Panc1 (cell line): ENCODE measurements at regions not wholly inside any gene's neighbourhood (a gene's known extent, or its start where the extent isn't known, plus 50 kb on each side); places are given as distances from the start of the nearest gene placed in this dataset.

Source experiments
- POLR2AphosphoS5 ChIP-seq: IDR thresholded peaks from 2 replicates; pipeline ENCODE4 v1.6.1; 2012; ENCODE audit warnings: mild to moderate bottlenecking, low read depth, low read length, moderate library complexity
- SIN3A ChIP-seq: IDR thresholded peaks from 2 replicates; pipeline ENCODE4 v1.6.1; 2012; ENCODE audit warnings: low read depth, mild to moderate bottlenecking, low read length, moderate library complexity, borderline replicate concordance; ENCODE audit not compliant: insufficient read depth
- TF ChIP-seq, protein P1 (sequence below): fragments of 450-650 bp; IDR thresholded peaks from 2 replicates; pipeline ENCODE4 v1.5.1; 2017; ENCODE audit warnings: mild to moderate bottlenecking

- TF ChIP-seq SIN3A, result no peak
- TF ChIP-seq, protein P1, sequence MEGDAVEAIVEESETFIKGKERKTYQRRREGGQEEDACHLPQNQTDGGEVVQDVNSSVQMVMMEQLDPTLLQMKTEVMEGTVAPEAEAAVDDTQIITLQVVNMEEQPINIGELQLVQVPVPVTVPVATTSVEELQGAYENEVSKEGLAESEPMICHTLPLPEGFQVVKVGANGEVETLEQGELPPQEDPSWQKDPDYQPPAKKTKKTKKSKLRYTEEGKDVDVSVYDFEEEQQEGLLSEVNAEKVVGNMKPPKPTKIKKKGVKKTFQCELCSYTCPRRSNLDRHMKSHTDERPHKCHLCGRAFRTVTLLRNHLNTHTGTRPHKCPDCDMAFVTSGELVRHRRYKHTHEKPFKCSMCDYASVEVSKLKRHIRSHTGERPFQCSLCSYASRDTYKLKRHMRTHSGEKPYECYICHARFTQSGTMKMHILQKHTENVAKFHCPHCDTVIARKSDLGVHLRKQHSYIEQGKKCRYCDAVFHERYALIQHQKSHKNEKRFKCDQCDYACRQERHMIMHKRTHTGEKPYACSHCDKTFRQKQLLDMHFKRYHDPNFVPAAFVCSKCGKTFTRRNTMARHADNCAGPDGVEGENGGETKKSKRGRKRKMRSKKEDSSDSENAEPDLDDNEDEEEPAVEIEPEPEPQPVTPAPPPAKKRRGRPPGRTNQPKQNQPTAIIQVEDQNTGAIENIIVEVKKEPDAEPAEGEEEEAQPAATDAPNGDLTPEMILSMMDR, result no peak
- TF ChIP-seq POLR2AphosphoS5, result no peak
Observed at GRCh38 chr4:59539401-59539800, 1660.7 kb upstream of the ADGRL3 start.
